NCI-H446 (cell line): ENCODE measurements at regions not wholly inside any gene's neighbourhood (a gene's known extent, or its start where the extent isn't known, plus 50 kb on each side); places are given as distances from the start of the nearest gene placed in this dataset.

Experiments used
- DNase-seq, 2 experiments: peaks; one replicate each; lab custom pipeline; 2025; lab: John Stamatoyannopoulos, UW

- no peak for DNase-seq
Observed at GRCh38 chr18:2423761-2424160, 147.5 kb downstream of the METTL4 start.

GRCh38 chr18:2424420-2424819 is 146.9 kb downstream of the METTL4 start:
- no peak for DNase-seq

GRCh38 chr18:2425426-2426317 is 145.6 kb downstream of the METTL4 start:
- DNase-seq: no peak

GRCh38 chr18:2430191-2430590 is 141.1 kb downstream of the METTL4 start:
- no peak for DNase-seq

- DNase-seq: no peak
Observed at GRCh38 chr18:2431806-2432205, 139.5 kb downstream of the METTL4 start.

GRCh38 chr18:2433366-2433765 is 137.9 kb downstream of the METTL4 start:
- no peak for DNase-seq

GRCh38 chr18:2441544-2441943 is 129.8 kb downstream of the METTL4 start:
- DNase-seq: no peak

GRCh38 chr18:2442006-2442405 is 129.3 kb downstream of the METTL4 start:
- no peak for DNase-seq

- DNase-seq: no peak
Observed at GRCh38 chr18:2442726-2443275, 128.5 kb downstream of the METTL4 start.

GRCh38 chr18:2444201-2444875 is 127.0 kb downstream of the METTL4 start:
- no peak for DNase-seq

- DNase-seq: no peak
Observed at GRCh38 chr18:2448565-2449151, 122.6 kb downstream of the METTL4 start.

GRCh38 chr18:2451556-2451955 is 119.7 kb downstream of the METTL4 start:
- DNase-seq: no peak

GRCh38 chr18:2459886-2460285 is 111.4 kb downstream of the METTL4 start:
- DNase-seq: no peak

GRCh38 chr18:2466978-2467377 is 104.3 kb downstream of the METTL4 start:
- DNase-seq: no peak

GRCh38 chr18:2468051-2468450 is 103.3 kb downstream of the METTL4 start:
- DNase-seq: no peak

GRCh38 chr18:2471523-2471922 is 99.8 kb downstream of the METTL4 start:
- no peak for DNase-seq

- no peak for DNase-seq
Observed at GRCh38 chr18:2478662-2479061, 92.6 kb downstream of the METTL4 start.

GRCh38 chr18:2480536-2480935 is 90.8 kb downstream of the METTL4 start:
- DNase-seq: no peak

- no peak for DNase-seq
Observed at GRCh38 chr18:2482706-2483475, 88.4 kb downstream of the METTL4 start.

- DNase-seq: no peak
Observed at GRCh38 chr18:2485983-2486382, 85.3 kb downstream of the METTL4 start.

GRCh38 chr18:2486426-2486825 is 84.9 kb downstream of the METTL4 start:
- no peak for DNase-seq
